Thymus (tissue), 11 donors: ENCODE measurements at regions not wholly inside any gene's neighbourhood (a gene's known extent, or its start where the extent isn't known, plus 50 kb on each side); places are given as distances from the start of the nearest gene placed in this dataset.

Experiments used
- DNase-seq, 9 donors: peaks; one replicate each; pipeline ENCODE4 v3.0.0-alpha.2; 2013; ENCODE audit warnings: low spot score in 9 of 9, low read depth in 6 of 9, missing footprints in 1 of 9
- H3K27ac ChIP-seq, 2 donors: one replicate each; pipeline ENCODE4 v1.5.1; 2013; ENCODE audit warnings: control low read depth in 1 of 2, low read depth in 1 of 2, low read length in 1 of 2, mild to moderate bottlenecking in 1 of 2, moderate library complexity in 1 of 2
- H3K27me3 ChIP-seq, 2 donors: one replicate each; pipeline ENCODE4 v1.5.1; 2013; ENCODE audit warnings: low read length in 1 of 2; ENCODE audit not compliant: control insufficient read depth in 2 of 2, insufficient read depth in 1 of 2
- H3K36me3 ChIP-seq, 2 donors: one replicate each; pipeline ENCODE4 v1.5.1; 2013; ENCODE audit warnings: low read length in 1 of 2, mild to moderate bottlenecking in 1 of 2, moderate library complexity in 1 of 2; ENCODE audit not compliant: control insufficient read depth in 2 of 2, insufficient read depth in 2 of 2
- H3K4me1 ChIP-seq, 2 donors: one replicate each; pipeline ENCODE4 v1.5.1; 2013; ENCODE audit warnings: low read length in 2 of 2; ENCODE audit not compliant: control insufficient read depth in 2 of 2, insufficient read depth in 2 of 2
- H3K4me3 ChIP-seq, 2 donors: one replicate each; pipeline ENCODE4 v1.5.1; 2013; ENCODE audit warnings: low read length in 2 of 2, control low read depth in 1 of 2, mild to moderate bottlenecking in 1 of 2
- H3K9me3 ChIP-seq, 2 donors: one replicate each; pipeline ENCODE4 v1.5.1; 2013; ENCODE audit warnings: low read length in 1 of 2, mild to moderate bottlenecking in 1 of 2; ENCODE audit not compliant: control insufficient read depth in 2 of 2, insufficient read depth in 1 of 2
- WGBS: extraction: QIAGEN DNeasy Blood & Tissue Kit; methylation state at CpG from one replicate; pipeline ENCODE4 v1.1.7; 2013; 5-methylcytosine and 5-hydroxymethylcytosine counted together
- donor health status: healthy.

DNA sequence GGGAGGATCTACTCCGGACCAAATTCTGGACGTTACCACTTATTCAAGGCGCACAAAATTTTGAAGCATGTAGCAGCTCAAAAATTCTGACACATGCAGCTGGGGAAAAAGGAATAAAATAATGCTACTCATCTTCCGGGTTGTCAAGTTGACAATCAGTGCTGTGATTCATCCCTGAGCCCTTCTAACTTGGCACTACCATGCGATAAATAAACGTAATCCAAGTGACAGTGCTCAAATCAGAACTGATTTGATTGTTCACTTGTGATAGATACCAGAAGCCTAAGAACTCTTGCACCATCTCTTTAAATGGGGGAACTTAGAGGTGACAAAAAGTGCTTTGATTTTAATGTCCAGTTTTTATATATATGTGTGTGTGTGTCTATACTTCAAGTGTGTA, 230.2 kb upstream of the TLE4 start:
- H3K4me3 ChIP-seq, result no peak overlapping the region
- no peaks in the 10 kb centered on the region for H3K36me3 ChIP-seq
- no peaks in the 10 kb centered on the region for H3K9me3 ChIP-seq
- H3K27ac ChIP-seq, result no peak overlapping the region
- no peaks in the 10 kb centered on the region for H3K4me1 ChIP-seq
- no peaks in the 10 kb centered on the region for H3K27me3 ChIP-seq
- WGBS, result 97% methylated on average over 6 of the region's 6 CpGs
- DNase-seq, result no peak

DNA sequence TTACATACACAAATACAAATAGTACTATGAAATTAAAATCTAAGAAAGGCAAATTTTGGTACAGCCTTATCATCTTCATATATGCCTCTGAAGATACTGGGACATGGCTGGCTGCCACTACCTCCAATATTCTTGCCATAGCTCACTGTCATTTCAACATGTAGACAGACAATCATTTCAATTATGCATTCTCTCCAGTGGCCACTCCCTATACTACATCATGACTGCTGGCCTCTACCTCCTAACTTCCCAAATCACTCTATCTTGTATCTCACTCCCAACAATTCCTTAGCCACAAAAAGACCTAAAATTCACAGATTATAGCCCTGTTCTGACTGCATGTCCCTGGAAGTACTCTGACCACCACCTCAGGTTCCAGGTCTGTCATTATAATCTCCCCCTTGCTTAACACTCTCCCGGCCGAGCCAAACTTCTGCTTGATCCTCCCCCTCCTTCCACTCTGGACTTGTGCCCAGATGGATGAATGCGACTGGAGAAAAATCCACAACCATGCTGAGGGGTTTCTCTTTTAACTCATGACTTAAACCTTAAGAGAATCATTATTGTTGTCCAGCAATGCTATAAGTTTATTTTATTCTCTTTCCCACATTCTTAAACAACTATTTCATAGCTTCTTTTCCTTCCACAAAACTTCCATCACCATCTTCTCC, 225.3 kb upstream of the TLE4 start:
- Histone ChIP-seq H3K36me3 (no peaks in the 10 kb centered on the region), H3K4me3 (no peak overlapping the region), H3K27ac (no peak overlapping the region), H3K9me3 (no peaks in the 10 kb centered on the region), H3K27me3 (no peaks in the 10 kb centered on the region), H3K4me1 (no peaks in the 10 kb centered on the region)
- DNase-seq, result no peak
- WGBS, result 60% methylated on average over 3 of the region's 3 CpGs

DNA sequence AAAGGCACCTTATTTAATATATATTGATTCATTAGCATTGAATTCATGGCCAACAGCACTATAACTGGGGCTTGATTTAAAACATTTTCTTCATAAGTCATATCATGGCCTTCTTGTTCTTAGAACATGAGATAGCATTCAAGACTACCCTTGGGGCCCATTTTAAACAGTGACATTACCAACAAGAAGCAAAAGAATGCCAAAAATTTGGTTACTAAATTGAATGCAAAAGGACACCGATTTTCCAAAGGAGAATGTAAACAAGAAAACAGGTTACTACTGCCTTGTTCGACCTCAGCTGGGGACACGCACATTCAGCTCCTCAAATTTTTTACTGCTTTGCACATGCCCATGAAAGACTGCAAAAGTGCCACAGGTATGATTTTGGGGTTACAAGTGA, 219.4 kb upstream of the TLE4 start:
- Histone ChIP-seq H3K36me3 (no peaks in the 10 kb centered on the region), H3K9me3 (no peaks in the 10 kb centered on the region), H3K4me3 (no peak overlapping the region), H3K27ac (no peak overlapping the region), H3K27me3 (no peaks in the 10 kb centered on the region), H3K4me1 (no peaks in the 10 kb centered on the region)
- no peak for DNase-seq
- WGBS, result 89% methylated on average over 3 of the region's 3 CpGs

DNA sequence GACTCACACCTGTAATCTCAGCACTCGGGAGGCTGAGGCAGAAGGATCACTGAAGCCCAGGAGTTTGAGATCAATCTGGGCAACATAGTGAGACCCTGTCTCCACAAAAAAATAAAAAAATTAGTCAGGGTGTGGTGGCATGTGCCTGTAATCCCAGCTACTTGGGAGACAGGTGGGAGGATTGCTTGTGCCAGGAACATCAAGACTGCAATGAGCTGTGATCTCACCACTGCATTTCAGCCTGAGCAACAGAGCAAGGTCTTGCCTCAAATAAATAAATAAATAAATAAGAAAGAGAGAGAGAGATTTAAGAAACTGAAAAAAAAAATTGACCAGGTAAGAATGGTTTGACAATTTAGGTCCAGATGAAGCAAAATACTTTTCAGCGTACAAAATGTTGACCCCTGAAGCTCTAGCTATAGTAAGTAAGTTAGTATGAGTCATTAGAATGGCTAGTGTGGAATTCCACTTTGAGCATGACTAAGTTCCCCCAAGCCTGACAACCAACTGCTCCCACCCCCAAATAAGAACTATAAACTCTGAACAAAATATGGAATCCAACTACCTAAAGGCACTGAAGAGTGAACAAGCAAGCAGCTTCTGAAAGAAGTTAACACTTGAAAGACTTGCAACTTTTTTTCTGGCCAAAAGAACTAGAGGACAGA, 217.8 kb upstream of the TLE4 start:
- no peaks in the 10 kb centered on the region for H3K4me1 ChIP-seq
- no peaks in the 10 kb centered on the region for H3K9me3 ChIP-seq
- no peaks in the 10 kb centered on the region for H3K27me3 ChIP-seq
- DNase-seq, result no peak
- WGBS, result 93% methylated on average over 2 of the region's 2 CpGs
- H3K27ac ChIP-seq, result no peak overlapping the region
- no peaks in the 10 kb centered on the region for H3K36me3 ChIP-seq
- no peak overlapping the region for H3K4me3 ChIP-seq

DNA sequence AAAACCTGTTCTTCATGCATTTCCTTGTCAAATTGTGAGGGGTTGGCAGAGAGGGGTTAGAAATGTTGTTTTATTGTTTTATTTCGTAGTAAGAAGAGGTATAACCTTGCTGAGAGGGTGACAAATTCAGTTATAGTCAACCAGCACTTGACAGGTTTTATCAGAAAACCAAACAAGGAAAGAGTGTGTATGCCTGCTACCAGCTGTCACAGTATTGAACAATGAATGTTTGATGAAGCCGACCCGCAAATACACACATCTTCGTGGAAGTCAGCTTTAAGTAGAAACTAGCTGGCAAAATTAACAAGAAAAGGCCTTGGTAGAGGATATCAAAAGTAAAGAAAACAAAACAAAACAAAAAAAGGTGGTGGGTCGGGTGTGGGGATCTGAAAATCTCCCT, 214.6 kb upstream of the TLE4 start:
- Histone ChIP-seq H3K4me3 (no peak overlapping the region), H3K4me1 (no peaks in the 10 kb centered on the region), H3K27me3 (no peaks in the 10 kb centered on the region), H3K9me3 (no peaks in the 10 kb centered on the region), H3K36me3 (no peaks in the 10 kb centered on the region), H3K27ac (no peak overlapping the region)
- DNase-seq, result no peak
- WGBS, result 87% methylated on average over 5 of the region's 5 CpGs

DNA sequence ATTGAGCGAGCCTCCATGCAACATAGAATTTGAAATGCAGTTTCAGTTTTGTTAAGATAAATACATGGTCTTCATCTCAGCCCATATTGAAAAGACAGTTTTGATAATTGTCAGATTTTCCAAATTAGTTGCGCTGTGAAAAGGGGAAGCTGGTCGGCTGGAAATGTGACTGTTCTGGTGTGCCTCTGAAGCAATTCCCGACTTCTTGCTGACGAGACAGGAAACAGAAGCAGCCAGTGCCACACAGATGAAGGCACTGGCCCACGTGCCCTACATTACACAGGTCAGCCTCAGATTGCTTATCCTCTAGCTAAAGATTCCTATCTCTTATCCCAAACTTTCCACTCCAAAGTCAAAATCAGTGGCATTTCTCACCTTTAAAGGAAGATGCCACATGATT, 214.1 kb upstream of the TLE4 start:
- no peaks in the 10 kb centered on the region for H3K9me3 ChIP-seq
- DNase-seq, result no peak
- H3K27me3 ChIP-seq, result no peaks in the 10 kb centered on the region
- no peaks in the 10 kb centered on the region for H3K36me3 ChIP-seq
- H3K4me3 ChIP-seq, result no peak overlapping the region
- WGBS, result 34% methylated on average over 6 of the region's 6 CpGs
- H3K4me1 ChIP-seq, result no peaks in the 10 kb centered on the region
- no peak overlapping the region for H3K27ac ChIP-seq

DNA sequence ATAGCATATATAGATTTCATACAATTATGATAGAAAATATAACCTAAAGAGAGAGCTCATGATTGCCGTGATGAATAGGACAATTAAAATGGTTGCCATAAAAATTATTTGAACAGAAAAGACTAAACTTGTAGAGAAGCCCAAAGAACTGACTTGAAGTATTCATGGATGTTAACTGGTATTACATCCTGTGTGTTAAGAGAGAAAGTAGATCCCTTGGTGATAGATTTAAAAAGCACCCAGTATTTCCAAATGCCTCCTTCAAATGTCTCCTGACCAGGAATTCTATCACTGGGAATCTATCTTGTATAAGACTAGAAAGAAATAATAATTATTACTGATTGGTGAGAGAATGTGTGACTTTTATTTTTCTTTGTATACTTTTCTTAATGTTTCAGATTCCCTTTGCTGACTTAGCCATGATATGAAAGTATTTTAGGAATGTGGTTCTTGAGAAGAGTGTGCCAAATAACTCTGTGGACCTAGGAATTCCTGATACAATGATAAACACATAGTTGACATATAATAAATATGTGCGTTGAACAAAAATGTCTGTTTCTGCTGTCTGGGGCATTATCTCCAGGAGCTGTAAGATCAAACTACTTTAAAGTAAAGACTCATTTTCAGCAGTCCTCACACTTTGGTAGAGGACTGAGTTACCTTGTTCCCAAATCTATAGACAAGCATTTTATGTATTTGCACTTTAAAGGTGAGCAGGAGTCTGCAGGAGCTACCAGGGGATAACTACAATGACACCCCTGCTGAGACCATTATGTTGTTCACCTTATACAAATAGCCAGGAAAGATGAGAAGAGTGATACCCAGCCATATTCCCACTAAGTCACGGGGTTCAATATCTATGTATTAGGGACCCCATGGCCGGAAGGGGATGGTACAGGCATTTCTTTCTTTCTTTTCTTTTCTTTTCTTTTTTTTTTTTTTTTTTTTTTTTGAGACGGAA, 211.1 kb upstream of the TLE4 start:
- Histone ChIP-seq H3K4me1 (no peaks in the 10 kb centered on the region), H3K36me3 (no peaks in the 10 kb centered on the region), H3K9me3 (no peaks in the 10 kb centered on the region), H3K4me3 (no peak overlapping the region), H3K27me3 (no peaks in the 10 kb centered on the region), H3K27ac (no peak overlapping the region)
- 96% methylated on average over 5 of the region's 5 CpGs for WGBS
- DNase-seq, result no peak

DNA sequence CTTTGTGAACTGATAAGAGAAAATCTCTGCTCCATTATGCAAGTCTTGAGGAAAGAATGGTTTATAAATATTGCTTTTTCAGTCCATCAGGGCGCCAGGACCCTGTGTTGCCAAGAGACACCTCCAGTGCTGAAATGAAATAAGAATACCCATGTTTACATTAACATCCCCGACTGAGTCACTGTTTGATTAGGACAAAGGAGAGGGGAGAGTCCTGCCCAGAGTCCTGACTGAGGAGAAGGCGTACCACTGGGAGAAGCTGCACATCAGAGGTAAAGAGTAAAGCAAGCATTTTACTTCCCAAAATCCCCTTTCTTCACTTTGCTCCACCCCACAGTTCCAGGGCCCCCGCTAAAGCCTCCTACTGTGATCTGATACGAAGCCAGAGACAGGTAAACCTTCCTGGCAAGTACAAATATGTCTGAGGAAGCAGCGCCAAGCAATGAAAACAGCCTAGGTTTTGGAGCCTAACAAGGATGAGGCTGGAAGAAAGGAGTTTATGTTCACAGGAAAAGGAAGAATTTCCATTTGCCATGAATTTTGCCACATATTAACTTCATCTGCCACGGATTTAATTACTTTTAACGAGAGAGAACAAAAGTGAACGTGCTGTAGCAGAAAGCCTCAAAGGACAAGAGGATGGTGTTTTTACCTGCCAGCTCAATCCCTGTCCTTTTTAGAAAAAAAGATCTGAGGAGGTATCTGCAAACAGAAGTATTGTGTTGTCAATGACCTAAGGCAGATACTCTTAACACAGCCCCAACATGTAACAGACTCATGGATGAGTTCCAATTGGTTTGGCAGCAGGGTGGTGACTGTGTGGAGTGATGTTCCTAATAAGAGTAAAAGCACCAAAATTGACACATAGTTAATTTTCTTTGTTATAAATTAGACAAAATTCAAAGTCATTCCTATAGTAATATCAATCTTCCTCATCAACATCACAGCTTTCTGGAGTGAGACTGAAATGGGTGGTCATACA, 209.4 kb upstream of the TLE4 start:
- no peak for DNase-seq

More for the DNA sequence above, 209.4 kb upstream of the TLE4 start:
- no peak overlapping the region for H3K27ac ChIP-seq
- no peaks in the 10 kb centered on the region for H3K27me3 ChIP-seq
- H3K4me1 ChIP-seq, result no peaks in the 10 kb centered on the region
- WGBS, result 91% methylated on average over 9 of the region's 9 CpGs
- no peaks in the 10 kb centered on the region for H3K9me3 ChIP-seq
- H3K36me3 ChIP-seq, result no peaks in the 10 kb centered on the region
- no peak overlapping the region for H3K4me3 ChIP-seq
